Mesendoderm (in vitro differentiated cells): ENCODE measurements at regions not wholly inside any gene's neighbourhood (a gene's known extent, or its start where the extent isn't known, plus 50 kb on each side); places are given as distances from the start of the nearest gene placed in this dataset.

Experiments
- DNase-seq: peaks from one replicate; pipeline ENCODE4 v3.0.0; 2013
- H2AK5ac ChIP-seq: 2 replicates; pipeline ENCODE4 v1.6.1; 2013; ENCODE audit warnings: low read length, inconsistent platforms
- H2BK120ac ChIP-seq: 2 replicates; pipeline ENCODE4 v1.6.1; 2013; ENCODE audit warnings: low read depth, mild to moderate bottlenecking, low read length, moderate library complexity, mixed read lengths
- H2BK15ac ChIP-seq: replicated peaks from 2 replicates; pipeline ENCODE4 v1.6.1; 2013; ENCODE audit warnings: low read depth, mild to moderate bottlenecking, moderate library complexity
- H2BK5ac ChIP-seq: 2 replicates; pipeline ENCODE4 v1.6.1; 2013; ENCODE audit warnings: low read length, inconsistent platforms
- H3K18ac ChIP-seq: 2 replicates; pipeline ENCODE4 v1.6.1; 2013; ENCODE audit warnings: mild to moderate bottlenecking, low read length, mixed read lengths
- H3K23ac ChIP-seq: one replicate; pipeline ENCODE4 v1.6.1; 2013; ENCODE audit warnings: low read length
- H3K27ac ChIP-seq: 2 replicates; pipeline ENCODE4 v1.5.1; 2013; ENCODE audit warnings: low read depth, mild to moderate bottlenecking, inconsistent platforms, low read length, moderate library complexity
- H3K27me3 ChIP-seq: 2 replicates; pipeline ENCODE4 v1.6.1; 2013; ENCODE audit warnings: low read length, control low read depth, mild to moderate bottlenecking, inconsistent platforms; ENCODE audit not compliant: insufficient read depth, poor library complexity
- H3K36me3 ChIP-seq: 2 replicates; pipeline ENCODE4 v1.6.1; 2013; ENCODE audit warnings: low read length, inconsistent platforms; ENCODE audit not compliant: control insufficient read depth, insufficient read depth
- H3K4ac ChIP-seq: one replicate; pipeline ENCODE4 v1.6.1; 2013; ENCODE audit warnings: low read depth, mild to moderate bottlenecking, low read length, moderate library complexity
- H3K4me1 ChIP-seq: 2 replicates; pipeline ENCODE4 v1.6.1; 2013; ENCODE audit warnings: low read depth, low read length, inconsistent platforms; ENCODE audit not compliant: control insufficient read depth
- H3K4me2 ChIP-seq: 2 replicates; pipeline ENCODE4 v1.6.1; 2013; ENCODE audit warnings: low read length
- H3K4me3 ChIP-seq: 2 replicates; pipeline ENCODE4 v1.5.1; 2013; ENCODE audit warnings: mild to moderate bottlenecking, low read length
- H3K56ac ChIP-seq: one replicate; pipeline ENCODE4 v1.6.1; 2013; ENCODE audit warnings: low read length
- H3K79me1 ChIP-seq: 2 replicates; pipeline ENCODE4 v1.6.1; 2013; ENCODE audit warnings: low read length, inconsistent platforms
- H3K79me2 ChIP-seq: 2 replicates; pipeline ENCODE4 v1.6.1; 2013; ENCODE audit warnings: mild to moderate bottlenecking, low read length; ENCODE audit not compliant: control insufficient read depth, insufficient read depth
- H3K9ac ChIP-seq: 2 replicates; pipeline ENCODE4 v1.6.1; 2013; ENCODE audit warnings: low read length, inconsistent platforms
- H4K5ac ChIP-seq: one replicate; pipeline ENCODE4 v1.6.1; 2013; ENCODE audit warnings: low read length
- H4K8ac ChIP-seq: one replicate; pipeline ENCODE4 v1.6.1; 2013; ENCODE audit warnings: low read depth, mild to moderate bottlenecking, control low read depth, low read length, moderate library complexity
- WGBS: extraction: QIAGEN DNeasy Blood & Tissue Kit; methylation state at CpG from one replicate; pipeline ENCODE4 v1.1.7; 2013; ENCODE audit warnings: low lambda C conversion rate, missing lambda C conversion rate; ENCODE audit not compliant: insufficient coverage; ENCODE audit errors: extremely low coverage; 5-methylcytosine and 5-hydroxymethylcytosine counted together

- DNase-seq: no peak
- no peaks in the 10 kb centered on the region for H3K36me3 ChIP-seq
- H3K23ac ChIP-seq: no peak overlapping the region
- no peak overlapping the region for H2AK5ac ChIP-seq
- no peak overlapping the region for H2BK15ac ChIP-seq
- no peak overlapping the region for H4K5ac ChIP-seq
- no peak overlapping the region for H3K56ac ChIP-seq
- H3K9ac ChIP-seq: no peak overlapping the region
- H4K8ac ChIP-seq: no peak overlapping the region
- H3K27me3 ChIP-seq: no peaks in the 10 kb centered on the region
- no peak overlapping the region for H2BK120ac ChIP-seq
- no peak overlapping the region for H2BK5ac ChIP-seq
- H3K4ac ChIP-seq: no peak overlapping the region
- H3K79me1 ChIP-seq: peaks cover 2% of the 10 kb centered on the region
- H3K79me2 ChIP-seq: no peaks in the 10 kb centered on the region
- H3K4me3 ChIP-seq: no peak overlapping the region
- WGBS: no CpG with 5 or more reads among the region's 8 CpGs
- no peak overlapping the region for H3K4me2 ChIP-seq
- H3K18ac ChIP-seq: no peak overlapping the region
- H3K27ac ChIP-seq: no peak overlapping the region
- no peaks in the 10 kb centered on the region for H3K4me1 ChIP-seq
Measured at GRCh38 chr15:62591842-62592838, 427.1 kb upstream of the C2CD4B start.

DNA sequence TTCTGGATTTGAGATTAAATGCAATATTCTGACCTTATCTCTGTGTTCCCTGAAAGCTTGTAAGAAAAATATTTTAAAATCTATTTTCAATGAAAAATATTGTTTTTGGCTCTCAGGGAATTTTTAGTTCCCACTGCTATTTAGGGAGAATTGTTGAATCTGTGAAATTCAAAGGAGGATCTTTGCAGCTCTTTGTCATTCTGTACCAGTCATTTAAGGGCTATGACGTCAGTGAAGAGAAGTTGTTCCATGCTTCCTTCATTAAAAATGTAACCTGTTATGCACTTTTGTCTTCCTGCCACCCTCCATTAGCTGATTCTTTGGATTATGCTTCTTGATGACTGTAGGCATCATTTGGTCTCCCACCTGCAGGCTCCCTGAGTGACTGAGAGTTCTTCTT, 427.8 kb upstream of the C2CD4B start:
- H2BK120ac ChIP-seq: no peak overlapping the region
- no peak overlapping the region for H2BK15ac ChIP-seq
- no peaks in the 10 kb centered on the region for H3K27me3 ChIP-seq
- no peak overlapping the region for H3K23ac ChIP-seq
- WGBS: no CpG with 5 or more reads among the region's 1 CpG
- DNase-seq: no peak
- no peak overlapping the region for H4K8ac ChIP-seq
- H3K4ac ChIP-seq: no peak overlapping the region
- no peaks in the 10 kb centered on the region for H3K36me3 ChIP-seq
- H3K4me2 ChIP-seq: no peak overlapping the region
- no peak overlapping the region for H2AK5ac ChIP-seq
- H2BK5ac ChIP-seq: no peak overlapping the region
- no peak overlapping the region for H4K5ac ChIP-seq
- H3K9ac ChIP-seq: no peak overlapping the region
- H3K79me2 ChIP-seq: no peaks in the 10 kb centered on the region
- no peak overlapping the region for H3K56ac ChIP-seq
- peaks cover 2% of the 10 kb centered on the region for H3K79me1 ChIP-seq
- H3K27ac ChIP-seq: no peak overlapping the region
- no peak overlapping the region for H3K4me3 ChIP-seq
- no peak overlapping the region for H3K18ac ChIP-seq
- no peaks in the 10 kb centered on the region for H3K4me1 ChIP-seq

GRCh38 chr15:62593681-62594399, 428.8 kb upstream of the C2CD4B start:
- Histone ChIP-seq H3K79me2 (no peaks in the 10 kb centered on the region), H3K4me2 (no peak overlapping the region), H3K4me1 (no peaks in the 10 kb centered on the region), H3K4me3 (no peak overlapping the region), H3K36me3 (no peaks in the 10 kb centered on the region), H4K5ac (no peak overlapping the region), H3K27ac (no peak overlapping the region), H3K23ac (no peak overlapping the region), H3K56ac (no peak overlapping the region), H2BK120ac (no peak overlapping the region), H2BK5ac (no peak overlapping the region), H3K27me3 (no peaks in the 10 kb centered on the region), H4K8ac (no peak overlapping the region), H3K18ac (no peak overlapping the region), H3K79me1 (peaks cover 2% of the 10 kb centered on the region), H3K4ac (no peak overlapping the region), H3K9ac (no peak overlapping the region), H2BK15ac (no peak overlapping the region), H2AK5ac (no peak overlapping the region)
- DNase-seq: no peak
- whole genome bisulfite sequencing: no CpG with 5 or more reads among the region's 4 CpGs

DNA sequence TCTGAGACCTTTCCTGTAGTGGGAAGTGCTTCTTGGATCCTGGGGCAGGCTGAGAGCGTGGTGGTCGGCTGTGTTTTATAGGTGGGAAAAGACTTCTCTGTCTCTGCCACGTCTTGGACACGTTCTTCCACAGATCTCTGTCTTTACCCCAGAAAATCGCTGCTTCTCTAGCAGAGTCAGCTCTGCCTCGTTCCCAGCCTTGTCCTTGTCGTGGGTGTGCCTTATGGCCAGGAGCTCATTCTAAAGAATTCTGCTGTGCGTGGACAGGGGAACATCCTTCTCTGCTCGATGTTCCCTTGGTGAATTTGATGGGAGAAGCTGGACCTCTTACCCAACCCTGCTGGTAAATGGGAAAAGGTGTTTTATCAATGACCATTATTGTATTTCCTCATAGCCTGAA, 433.1 kb upstream of the C2CD4B start:
- Histone ChIP-seq H2AK5ac (no peak overlapping the region), H3K36me3 (no peaks in the 10 kb centered on the region), H3K27me3 (no peaks in the 10 kb centered on the region), H3K4ac (no peak overlapping the region), H3K79me1 (peaks cover 2% of the 10 kb centered on the region), H3K4me2 (no peak overlapping the region), H3K56ac (no peak overlapping the region), H4K5ac (no peak overlapping the region), H2BK120ac (no peak overlapping the region), H3K23ac (no peak overlapping the region), H3K79me2 (no peaks in the 10 kb centered on the region), H4K8ac (no peak overlapping the region), H3K9ac (no peak overlapping the region), H3K4me3 (no peak overlapping the region), H2BK5ac (no peak overlapping the region), H3K18ac (no peak overlapping the region), H3K4me1 (peaks cover 3% of the 10 kb centered on the region), H3K27ac (no peak overlapping the region), H2BK15ac (no peak overlapping the region)
- no CpG with 5 or more reads among the region's 9 CpGs for WGBS
- DNase-seq: no peak

- peaks cover 2% of the 10 kb centered on the region for H3K79me1 ChIP-seq
- no peak overlapping the region for H3K23ac ChIP-seq
- WGBS: no CpG with 5 or more reads among the region's 13 CpGs
- no peak overlapping the region for H3K27ac ChIP-seq
- no peak overlapping the region for H2BK5ac ChIP-seq
- H3K4ac ChIP-seq: no peak overlapping the region
- peaks cover 3% of the 10 kb centered on the region for H3K4me1 ChIP-seq
- no peak overlapping the region for H3K4me3 ChIP-seq
- H3K18ac ChIP-seq: no peak overlapping the region
- no peak overlapping the region for H2BK15ac ChIP-seq
- H3K56ac ChIP-seq: no peak overlapping the region
- no peak overlapping the region for H4K5ac ChIP-seq
- peak; percentile 22 for DNase-seq
- no peaks in the 10 kb centered on the region for H3K27me3 ChIP-seq
- no peak overlapping the region for H3K9ac ChIP-seq
- H3K4me2 ChIP-seq: no peak overlapping the region
- no peaks in the 10 kb centered on the region for H3K36me3 ChIP-seq
- no peak overlapping the region for H2AK5ac ChIP-seq
- no peaks in the 10 kb centered on the region for H3K79me2 ChIP-seq
- no peak overlapping the region for H4K8ac ChIP-seq
- H2BK120ac ChIP-seq: no peak overlapping the region
Measured at GRCh38 chr15:62599791-62600777, 435.0 kb upstream of the C2CD4B start.
